HG03064 (cell line): ENCODE measurements at regions not wholly inside any gene's neighbourhood (a gene's known extent, or its start where the extent isn't known, plus 50 kb on each side); places are given as distances from the start of the nearest gene placed in this dataset.
"Not testable (repeated sequence)": the region's sequence is repeated elsewhere in the genome, so short reads cannot be mapped to it uniquely, and the experiment has no call there.

Experiments used
- ATAC-seq: cut with Tn5 transposase; IDR thresholded peaks from one replicate; pipeline ENCODE4 v1.9.1; 2021; ENCODE audit warnings: low read depth; ENCODE audit not compliant: unreplicated experiment

- peak; percentile 35 for ATAC-seq
Observed at GRCh38 chr12:94817695-94818075, 167.3 kb upstream of the TMCC3 start.

GRCh38 chr12:94817201-94817600, 166.8 kb upstream of the TMCC3 start:
- not testable (repeated sequence) for ATAC-seq

GRCh38 chr12:94816746-94817145, 166.4 kb upstream of the TMCC3 start:
- ATAC-seq: not testable (repeated sequence)

- no peak for ATAC-seq
Observed at GRCh38 chr12:94815958-94816357, 165.6 kb upstream of the TMCC3 start.

- ATAC-seq: no peak
Observed at GRCh38 chr12:94815450-94815849, 165.1 kb upstream of the TMCC3 start.

- ATAC-seq: no peak
Observed at GRCh38 chr12:94813314-94813713, 163.0 kb upstream of the TMCC3 start.

GRCh38 chr12:94812345-94812744, 162.0 kb upstream of the TMCC3 start:
- no peak for ATAC-seq

- no peak for ATAC-seq
Observed at GRCh38 chr12:94811611-94812010, 161.3 kb upstream of the TMCC3 start.

- no peak for ATAC-seq
Observed at GRCh38 chr12:94807951-94808350, 157.6 kb upstream of the TMCC3 start.

GRCh38 chr12:94806617-94807016, 156.3 kb upstream of the TMCC3 start:
- no peak for ATAC-seq

GRCh38 chr12:94805749-94806529, 155.6 kb upstream of the TMCC3 start:
- no peak for ATAC-seq

- ATAC-seq: no peak
Observed at GRCh38 chr12:94803939-94804338, 153.6 kb upstream of the TMCC3 start.

- no peak for ATAC-seq
Observed at GRCh38 chr12:94802796-94803195, 152.4 kb upstream of the TMCC3 start.

GRCh38 chr12:94801745-94802144, 151.4 kb upstream of the TMCC3 start:
- no peak for ATAC-seq

- ATAC-seq: no peak
Observed at GRCh38 chr12:94799136-94799535, 148.8 kb upstream of the TMCC3 start.

- ATAC-seq: no peak
Observed at GRCh38 chr12:94798113-94798512, 147.8 kb upstream of the TMCC3 start.

GRCh38 chr12:94795520-94795919, 145.2 kb upstream of the TMCC3 start:
- ATAC-seq: no peak

- no peak for ATAC-seq
Observed at GRCh38 chr12:94795044-94795443, 144.7 kb upstream of the TMCC3 start.

- no peak for ATAC-seq
Observed at GRCh38 chr12:94793191-94793595, 142.8 kb upstream of the TMCC3 start.

GRCh38 chr12:94792693-94793092, 142.3 kb upstream of the TMCC3 start:
- no peak for ATAC-seq

- ATAC-seq: no peak
Observed at GRCh38 chr12:94791933-94792332, 141.6 kb upstream of the TMCC3 start.

- no peak for ATAC-seq
Observed at GRCh38 chr12:94790825-94791224, 140.5 kb upstream of the TMCC3 start.

- ATAC-seq: no peak
Observed at GRCh38 chr12:94790370-94790769, 140.0 kb upstream of the TMCC3 start.
